H1 (cell line): ENCODE measurements at regions not wholly inside any gene's neighbourhood (a gene's known extent, or its start where the extent isn't known, plus 50 kb on each side); places are given as distances from the start of the nearest gene placed in this dataset.

Source experiments
- CTCF ChIA-PET: fragments of 300-600 bp; sonication (Branson Sonifier 250); formaldehyde crosslinking; loops from one replicate; lab custom pipeline; 2021; ENCODE audit not compliant: partially characterized antibody; lab: Charles Lee
- POLR2A ChIA-PET: fragments of 300-600 bp; sonication (Branson Sonifier 250); formaldehyde crosslinking; loops from one replicate; lab custom pipeline; 2021; ENCODE audit warnings: inconsistent platforms; ENCODE audit not compliant: partially characterized antibody; lab: Charles Lee
- DNase-seq, 2 experiments: peaks; one replicate each; pipeline versions ENCODE4 v3.0.0 to v3.0.0-alpha.2; 2010 to 2022; ENCODE audit warnings: low spot score in 2 of 2, low read depth in 1 of 2, mixed read lengths in 1 of 2
- FAIRE-seq: peaks from 2 replicates; lab custom pipeline; 2011; peaks lifted over from hg19 to GRCh38; lab: Jason Lieb, UNC
- H2AFZ ChIP-seq: 2 replicates; pipeline ENCODE4 v1.8.1; 2012; ENCODE audit warnings: low read length, inconsistent platforms
- H2AK5ac ChIP-seq: 2 replicates; pipeline ENCODE4 v1.6.1; 2013; ENCODE audit warnings: low read depth, low read length
- H2BK120ac ChIP-seq: replicated peaks from 2 replicates; pipeline ENCODE3; 2013; ENCODE audit warnings: low read depth, low read length, inconsistent platforms
- H2BK12ac ChIP-seq: 2 replicates; pipeline ENCODE4 v1.6.1; 2013; ENCODE audit warnings: low read depth, low read length
- H2BK15ac ChIP-seq: 2 replicates; pipeline ENCODE4 v1.6.1; 2013; ENCODE audit warnings: low read length
- H2BK20ac ChIP-seq: 2 replicates; pipeline ENCODE4 v1.6.1; 2013; ENCODE audit warnings: low read length
- H2BK5ac ChIP-seq: 2 replicates; pipeline ENCODE4 v1.6.1; 2013; ENCODE audit warnings: low read depth, low read length
- H3K14ac ChIP-seq: 2 replicates; pipeline ENCODE4 v1.6.1; 2013; ENCODE audit warnings: inconsistent platforms; ENCODE audit not compliant: insufficient read length
- H3K18ac ChIP-seq: 2 replicates; pipeline ENCODE4 v1.6.1; 2013; ENCODE audit warnings: low read length; ENCODE audit errors: extremely low read depth
- H3K23ac ChIP-seq: 2 replicates; pipeline ENCODE4 v1.6.1; 2013; ENCODE audit warnings: inconsistent platforms; ENCODE audit not compliant: insufficient read length
- H3K23me2 ChIP-seq: 2 replicates; pipeline ENCODE4 v1.6.1; 2013; ENCODE audit warnings: low read depth, low read length
- H3K27ac ChIP-seq: 2 replicates; pipeline ENCODE4 v1.6.1; 2011; ENCODE audit warnings: low read depth, low read length, inconsistent platforms
- H3K27me3 ChIP-seq, 4 experiments: replicated peaks in 1 of 4; 1 replicate in 1 of 4; 2 replicates in 3 of 4; pipeline versions ENCODE4 v1.6.1 to v1.8.1; 2011 to 2013; ENCODE audit warnings: low read length in 3 of 4, mild to moderate bottlenecking in 3 of 4, inconsistent platforms in 2 of 4, mixed read lengths in 2 of 4, moderate library complexity in 1 of 4; ENCODE audit not compliant: control insufficient read depth in 3 of 4, insufficient read depth in 3 of 4; ENCODE audit errors: extremely low read depth in 1 of 4
- H3K36me3 ChIP-seq, 4 experiments: 2 replicates each; pipeline versions ENCODE4 v1.6.1 to v1.8.1; 2011 to 2013; ENCODE audit warnings: mild to moderate bottlenecking in 4 of 4, low read length in 3 of 4, moderate library complexity in 2 of 4, control low read depth in 1 of 4, inconsistent platforms in 1 of 4; ENCODE audit not compliant: insufficient read depth in 4 of 4, control insufficient read depth in 2 of 4
- H3K4ac ChIP-seq: replicated peaks from 2 replicates; pipeline ENCODE3; 2013; ENCODE audit warnings: low read length, low read depth, mixed read lengths, inconsistent platforms; ENCODE audit not compliant: insufficient read length
- H3K4me1 ChIP-seq, 4 experiments: replicated peaks in 1 of 4; 1 replicate in 1 of 4; 2 replicates in 3 of 4; pipeline versions ENCODE4 v1.6.1 to v1.8.1; 2011 to 2013; ENCODE audit warnings: low read length in 3 of 4, inconsistent platforms in 2 of 4, mixed read lengths in 1 of 4; ENCODE audit not compliant: insufficient read depth in 4 of 4, control insufficient read depth in 3 of 4
- H3K4me2 ChIP-seq, 2 experiments: 2 replicates each; pipeline versions ENCODE4 v1.6.1 to v1.8.1; 2011 to 2013; ENCODE audit warnings: low read depth in 2 of 2, low read length in 2 of 2, control low read depth in 1 of 2, inconsistent platforms in 1 of 2, mild to moderate bottlenecking in 1 of 2; ENCODE audit not compliant: insufficient read depth in 1 of 2
- H3K4me3 ChIP-seq, 4 experiments: fragments of 200-600, 300-600 bp in 1 of 4; sonication (generic), shearing (Covaris generic), sonication (Bioruptor Twin) in 1 of 4; 2 replicates each; pipeline versions ENCODE4 v1.5.1 to v1.8.1; 2011 to 2016; ENCODE audit warnings: low read length in 4 of 4, low read depth in 3 of 4, control low read depth in 2 of 4, inconsistent platforms in 2 of 4, mild to moderate bottlenecking in 2 of 4, mixed read lengths in 1 of 4, moderate library complexity in 1 of 4; ENCODE audit not compliant: insufficient read depth in 2 of 4; ENCODE audit errors: extremely low read depth in 1 of 4
- H3K56ac ChIP-seq: replicated peaks from 2 replicates; pipeline ENCODE3; 2013; ENCODE audit warnings: low read depth, mild to moderate bottlenecking, mixed read lengths, low read length, inconsistent platforms; ENCODE audit not compliant: insufficient read length
- H3K79me1 ChIP-seq: 2 replicates; pipeline ENCODE4 v1.6.1; 2013; ENCODE audit warnings: low read depth, low read length, control low read depth
- H3K79me2 ChIP-seq, 2 experiments: 2 replicates each; pipeline versions ENCODE4 v1.6.1 to v1.8.1; 2012 to 2013; ENCODE audit warnings: low read length in 2 of 2, mild to moderate bottlenecking in 2 of 2, inconsistent platforms in 1 of 2; ENCODE audit not compliant: insufficient read depth in 2 of 2, control insufficient read depth in 1 of 2
- H3K9ac ChIP-seq, 4 experiments: replicated peaks in 1 of 4; 1 replicate in 1 of 4; 2 replicates in 3 of 4; pipeline versions ENCODE4 v1.6.1 to v1.8.1; 2011 to 2013; ENCODE audit warnings: low read depth in 3 of 4, low read length in 3 of 4, control low read depth in 2 of 4, mild to moderate bottlenecking in 2 of 4, moderate library complexity in 2 of 4, inconsistent platforms in 1 of 4; ENCODE audit errors: extremely low read depth in 1 of 4
- H3K9me3 ChIP-seq, 2 experiments: 2 replicates each; pipeline versions ENCODE4 v1.6.1 to v1.8.1; 2012 to 2013; ENCODE audit warnings: mild to moderate bottlenecking in 2 of 2, moderate library complexity in 2 of 2, control low read depth in 1 of 2, inconsistent platforms in 1 of 2, low read depth in 1 of 2, low read length in 1 of 2, mixed read lengths in 1 of 2; ENCODE audit not compliant: insufficient read depth in 2 of 2
- H4K20me1 ChIP-seq, 2 experiments: replicated peaks in 1 of 2; 2 replicates each; pipeline versions ENCODE3 to v1.8.1; 2011 to 2013; ENCODE audit warnings: inconsistent platforms in 2 of 2, low read length in 2 of 2, mild to moderate bottlenecking in 1 of 2; ENCODE audit not compliant: insufficient read depth in 2 of 2, control insufficient read depth in 1 of 2
- H4K5ac ChIP-seq: 2 replicates; pipeline ENCODE4 v1.6.1; 2013; ENCODE audit warnings: low read length, low read depth, mixed read lengths, inconsistent platforms; ENCODE audit not compliant: insufficient read length
- H4K8ac ChIP-seq: 2 replicates; pipeline ENCODE4 v1.8.0; 2013; ENCODE audit warnings: mild to moderate bottlenecking, moderate library complexity, low read length, inconsistent platforms; ENCODE audit not compliant: insufficient read depth; ENCODE audit errors: extremely low read depth
- H4K91ac ChIP-seq: replicated peaks from 2 replicates; pipeline ENCODE3; 2013; ENCODE audit warnings: low read length, mixed read lengths, inconsistent platforms; ENCODE audit not compliant: insufficient read length
- CREB1 ChIP-seq: IDR thresholded peaks from 2 replicates; pipeline ENCODE4 v1.6.1; 2012; ENCODE audit warnings: inconsistent platforms
- E2F6 ChIP-seq: IDR thresholded peaks from 2 replicates; pipeline ENCODE4 v1.6.1; 2012; ENCODE audit warnings: inconsistent platforms
- JUN ChIP-seq: IDR thresholded peaks from 2 replicates; pipeline ENCODE4 v1.6.1; 2011; ENCODE audit warnings: low read depth, mild to moderate bottlenecking, improper control_type of control experiment, low read length
- SIN3A ChIP-seq, 2 experiments: IDR thresholded peaks in 1 of 2; conservative IDR thresholded peaks in 1 of 2; 2 replicates each; pipeline ENCODE4 v1.6.1; 2011 to 2012; ENCODE audit warnings: low read length in 2 of 2, improper control_type of control experiment in 1 of 2, low read depth in 1 of 2, mild to moderate bottlenecking in 1 of 2
- WGBS, 2 experiments: shearing (Covaris generic) in 1 of 2; methylation state at CpG; one replicate each; pipeline versions ENCODE4 v1.1.6 to v1.1.7; 2013 to 2015; ENCODE audit warnings: low lambda C conversion rate in 2 of 2, mixed read lengths in 2 of 2, inconsistent platforms in 1 of 2, low coverage in 1 of 2, missing lambda C conversion rate in 1 of 2; ENCODE audit not compliant: insufficient replicate concordance in 2 of 2, insufficient coverage in 1 of 2, insufficient read length in 1 of 2; ENCODE audit errors: extremely low coverage in 1 of 2, missing lambda C conversion rate in 1 of 2; 5-methylcytosine and 5-hydroxymethylcytosine counted together

GRCh38 chr20:24768201-24768636 lies 180.8 kb upstream of the CST7 start:
- Histone ChIP-seq H3K4me1 (no peaks in the 10 kb centered on the region), H2BK120ac (no peak overlapping the region), H4K8ac (no peak overlapping the region), H2AFZ (no peak overlapping the region), H2AK5ac (no peak overlapping the region), H4K91ac (no peak overlapping the region), H3K27me3 (no peaks in the 10 kb centered on the region), H3K23ac (no peak overlapping the region), H3K56ac (no peak overlapping the region), H3K9ac (no peak overlapping the region), H3K79me1 (no peaks in the 10 kb centered on the region), H3K4ac (no peak overlapping the region), H3K14ac (no peak overlapping the region), H2BK5ac (no peak overlapping the region), H4K20me1 (no peaks in the 10 kb centered on the region), H3K18ac (no peak overlapping the region), H4K5ac (no peak overlapping the region), H3K27ac (no peak overlapping the region), H2BK12ac (no peak overlapping the region), H3K9me3 (no peaks in the 10 kb centered on the region; a peak in 1 of 4 replicates), H3K79me2 (no peaks in the 10 kb centered on the region), H2BK20ac (no peak overlapping the region), H2BK15ac (no peak overlapping the region), H3K4me3 (no peak overlapping the region), H3K4me2 (no peak overlapping the region), H3K23me2 (no peaks in the 10 kb centered on the region; the same call in 1 of the 2 replicates), H3K36me3 (no peaks in the 10 kb centered on the region)
- ChIA-PET CTCF (interaction anchor here (1.7 to 2.0 kb wide), 2 partner anchors 9 to 13 kb away, joined by 5 to 6 read pairs; no protein-coding TSS in a partner anchor), POLR2A (no interaction called here)
- DNase-seq: no peak
- 87% methylated on average over 4 of the region's 4 CpGs; no CpG with 5 or more reads in 1 of the 2 experiments for WGBS, 2 experiments
- no peak for FAIRE-seq
- no peak for TF ChIP-seq CREB1
- TF ChIP-seq E2F6: no peak
- no peak for TF ChIP-seq SIN3A (conservative IDR thresholded peaks at IDR 0.05 in 1 of 2, IDR thresholded peaks at IDR 0.05 in 1 of 2; ENCODE audit: low read depth in 1 of 2, low read length in 2 of 2)
- TF ChIP-seq JUN: no peak
